Erythroblast (primary cell): ENCODE measurements at regions not wholly inside any gene's neighbourhood (a gene's known extent, or its start where the extent isn't known, plus 50 kb on each side); places are given as distances from the start of the nearest gene placed in this dataset.

Source experiments
- GATA1 ChIP-seq: IDR thresholded peaks from 2 replicates; pipeline ENCODE4 v1.6.1; 2011; ENCODE audit warnings: low read depth, mild to moderate bottlenecking, control low read depth, low read length, moderate library complexity
- POLR2A ChIP-seq: IDR thresholded peaks from 2 replicates; pipeline ENCODE4 v1.6.1; 2011; ENCODE audit warnings: mild to moderate bottlenecking, low read length

GRCh38 chr1:189409774-189410173 lies 1067.9 kb downstream of the BRINP3 start:
- no peak for TF ChIP-seq GATA1
- TF ChIP-seq POLR2A, result no peak
